HCT116 (cell line): ENCODE measurements at regions not wholly inside any gene's neighbourhood (a gene's known extent, or its start where the extent isn't known, plus 50 kb on each side); places are given as distances from the start of the nearest gene placed in this dataset.

Experiments used
- ATAC-seq: fragments of 200-7000 bp; cut with Tn5 transposase; 2 replicates; pipeline ENCODE4 v1.9.1; 2020; ENCODE audit warnings: mild to moderate bottlenecking, moderate library complexity
- BruUV-seq: library from RNA; stranded (reverse); fragments of 400-500 nt; replicated peaks from 2 replicates; lab custom pipeline; 2021; lab: Mats Ljungman, UMichigan
- CTCF ChIA-PET: fragments of 300-600 bp; sonication (Branson Sonifier 250); formaldehyde crosslinking; loops from one replicate; lab custom pipeline; 2021; ENCODE audit warnings: antibody characterized with exemption; lab: Charles Lee
- POLR2A ChIA-PET: fragments of 300-600, 350-600 bp; sonication (Branson Sonifier 250); formaldehyde crosslinking; loops from one replicate; lab custom pipeline; 2021; ENCODE audit warnings: antibody characterized with exemption; lab: Charles Lee
- RAD21 ChIA-PET, 2 experiments: fragments of 300-600 bp; sonication (Branson Sonifier 250); formaldehyde crosslinking; loops; one replicate each; lab custom pipeline; 2023; ENCODE audit warnings: low total read pairs in 2 of 2; ENCODE audit not compliant: uncharacterized antibody in 2 of 2, unreplicated experiment in 2 of 2, low non-redundant PET in 1 of 2; lab: Charles Lee
- DNase-seq: peaks from one replicate; pipeline ENCODE4 v3.0.0-alpha.2; 2010; ENCODE audit warnings: low read depth, low spot score
- H2AFZ ChIP-seq: fragments of 200-600 bp; shearing (Covaris generic), sonication (generic); 2 replicates; pipeline ENCODE4 v1.6.1; 2017; ENCODE audit warnings: low read depth, mixed run types, mixed read lengths, antibody characterized with exemption, low read length; ENCODE audit not compliant: poor library complexity, severe bottlenecking
- H3K27ac ChIP-seq: 2 replicates; pipeline ENCODE4 v1.5.1; 2012; ENCODE audit warnings: low read depth, low read length
- H3K27me3 ChIP-seq: fragments of 200-600 bp; sonication (generic); 2 replicates; pipeline ENCODE4 v1.6.1; 2016; ENCODE audit warnings: mixed run types, low read length, mixed read lengths; ENCODE audit not compliant: insufficient read depth
- H3K36me3 ChIP-seq, 2 experiments: fragments of 200-500 bp in 1 of 2; fragments of 200-600 bp in 1 of 2; sonication (Bioruptor generic) in 1 of 2; sonication (generic) in 1 of 2; 2 replicates each; pipeline versions ENCODE4 v1.5.1 to v1.6.1; 2014 to 2016; ENCODE audit warnings: low read length in 2 of 2, inconsistent platforms in 1 of 2, mixed read lengths in 1 of 2, mixed run types in 1 of 2; ENCODE audit not compliant: insufficient read depth in 2 of 2, control insufficient read depth in 1 of 2
- H3K4me1 ChIP-seq, 2 experiments: fragments of 200-600 bp in 1 of 2; sonication (generic) in 1 of 2; 2 replicates each; pipeline versions ENCODE4 v1.5.1 to v1.6.1; 2012 to 2017; ENCODE audit warnings: low read length in 2 of 2, inconsistent platforms in 1 of 2, mild to moderate bottlenecking in 1 of 2, mixed read lengths in 1 of 2, mixed run types in 1 of 2, moderate library complexity in 1 of 2; ENCODE audit not compliant: insufficient read depth in 2 of 2, control insufficient read depth in 1 of 2
- H3K4me2 ChIP-seq: fragments of 200-600 bp; sonication (generic); 2 replicates; pipeline ENCODE4 v1.6.1; 2017; ENCODE audit warnings: mixed run types, low read length, mixed read lengths
- H3K4me3 ChIP-seq, 2 experiments: fragments of 200-600 bp in 1 of 2; sonication (generic) in 1 of 2; replicated peaks in 1 of 2; 2 replicates each; pipeline ENCODE4 v1.5.1; 2011 to 2016; ENCODE audit warnings: low read length in 2 of 2, control low read depth in 1 of 2, low read depth in 1 of 2, mild to moderate bottlenecking in 1 of 2, mixed read lengths in 1 of 2, mixed run types in 1 of 2
- H3K79me2 ChIP-seq: fragments of 200-600 bp; sonication (generic); 2 replicates; pipeline ENCODE4 v1.6.1; 2017; ENCODE audit warnings: mild to moderate bottlenecking, mixed run types, low read length, moderate library complexity, mixed read lengths; ENCODE audit not compliant: insufficient read depth
- H3K9ac ChIP-seq: fragments of 200-600 bp; sonication (generic); 2 replicates; pipeline ENCODE4 v1.6.1; 2016; ENCODE audit warnings: low read length, mixed read lengths
- H3K9me2 ChIP-seq: fragments of 200-600 bp; sonication (generic), shearing (Covaris generic); 2 replicates; pipeline ENCODE4 v1.6.1; 2017; ENCODE audit warnings: mixed run types, mild to moderate bottlenecking, moderate library complexity; ENCODE audit not compliant: insufficient read depth
- H3K9me3 ChIP-seq, 2 experiments: fragments of 200-500 bp in 1 of 2; fragments of 200-600 bp in 1 of 2; sonication (Bioruptor generic) in 1 of 2; sonication (generic) in 1 of 2; 2 replicates each; pipeline ENCODE4 v1.6.1; 2014 to 2017; ENCODE audit warnings: low read length in 2 of 2, mixed read lengths in 2 of 2, inconsistent platforms in 1 of 2, low read depth in 1 of 2, mild to moderate bottlenecking in 1 of 2, mixed run types in 1 of 2, moderate library complexity in 1 of 2; ENCODE audit not compliant: control insufficient read depth in 1 of 2, insufficient read depth in 1 of 2
- H4K20me1 ChIP-seq: fragments of 200-600 bp; sonication (generic), shearing (Covaris generic); 2 replicates; pipeline ENCODE4 v1.6.1; 2017; ENCODE audit warnings: mixed run types, mild to moderate bottlenecking, moderate library complexity; ENCODE audit not compliant: insufficient read depth
- CBX3 ChIP-seq: IDR thresholded peaks from 2 replicates; pipeline ENCODE4 v1.6.1; 2012; ENCODE audit warnings: low read depth
- CEBPB ChIP-seq: IDR thresholded peaks from 2 replicates; pipeline ENCODE4 v1.6.1; 2012; ENCODE audit warnings: low read depth
- EGR1 ChIP-seq: IDR thresholded peaks from 2 replicates; pipeline ENCODE4 v1.6.1; 2012; ENCODE audit warnings: low read depth
- EZH2phosphoT487 ChIP-seq: fragments of 200-600 bp; IDR thresholded peaks from 2 replicates; pipeline ENCODE4 v1.6.1; 2018; ENCODE audit warnings: antibody characterized with exemption, borderline replicate concordance
- POLR2A ChIP-seq: IDR thresholded peaks from 2 replicates; pipeline ENCODE4 v1.7.0; 2011; ENCODE audit warnings: borderline replicate concordance; ENCODE audit not compliant: insufficient read depth, insufficient read length; ENCODE audit errors: extremely low read depth
- POLR2AphosphoS5 ChIP-seq: IDR thresholded peaks from 2 replicates; pipeline ENCODE4 v1.6.1; 2011; ENCODE audit warnings: mild to moderate bottlenecking, low read depth, low read length, moderate library complexity
- RAD21 ChIP-seq: IDR thresholded peaks from 2 replicates; pipeline ENCODE4 v1.6.1; 2012; ENCODE audit warnings: low read depth, mild to moderate bottlenecking
- REST ChIP-seq: IDR thresholded peaks from 2 replicates; pipeline ENCODE4 v1.6.1; 2012; ENCODE audit warnings: low read depth
- SIN3A ChIP-seq: IDR thresholded peaks from 2 replicates; pipeline ENCODE4 v1.6.1; 2012; ENCODE audit warnings: low read depth
- SP1 ChIP-seq: IDR thresholded peaks from 2 replicates; pipeline ENCODE4 v1.6.1; 2012; ENCODE audit warnings: low read depth
- SRF ChIP-seq: IDR thresholded peaks from 2 replicates; pipeline ENCODE4 v1.6.1; 2012; ENCODE audit warnings: low read depth
- YY1 ChIP-seq: IDR thresholded peaks from 2 replicates; pipeline ENCODE4 v1.6.1; 2011; ENCODE audit warnings: low read length, low read depth, moderate library complexity, mild to moderate bottlenecking; ENCODE audit not compliant: insufficient replicate concordance; ENCODE audit errors: extremely low read depth
- ZBTB33 ChIP-seq: IDR thresholded peaks from 2 replicates; pipeline ENCODE4 v1.6.1; 2011; ENCODE audit warnings: mild to moderate bottlenecking, low read length, moderate library complexity; ENCODE audit not compliant: insufficient replicate concordance; ENCODE audit errors: extremely low read depth
- ZFX ChIP-seq: fragments of 450-650 bp; IDR thresholded peaks from 2 replicates; pipeline ENCODE4 v1.6.1; 2017
- ZNF274 ChIP-seq: fragments of 200-500 bp; sonication (Bioruptor generic); IDR thresholded peaks from 2 replicates; pipeline ENCODE4 v1.6.1; 2014; ENCODE audit warnings: mild to moderate bottlenecking, low read depth, low read length, inconsistent platforms
- intact Hi-C: fragments of 100-400 bp; cut with micrococcal nuclease; formaldehyde crosslinking; loops from 2 replicates; pipeline ENCODE4 v1.10.0; 2022

GRCh38 chr18:31217038-31217849, 54.6 kb upstream of the DSC1 start:
- RAD21 ChIA-PET, result no interaction called here
- H3K4me2 ChIP-seq, result no peak overlapping the region

GRCh38 chr18:31218671-31219383, 56.2 kb upstream of the DSC1 start:
- RAD21 ChIA-PET, result no interaction called here
- BruUV-seq, result no TSS peak
- POLR2A ChIA-PET, result no interaction called here
- CTCF ChIA-PET, result no interaction called here
- Histone ChIP-seq H3K4me1 (no peaks in the 10 kb centered on the region), H3K4me2 (no peak overlapping the region), H4K20me1 (no peaks in the 10 kb centered on the region), H3K36me3 (no peaks in the 10 kb centered on the region), H3K9me3 (no peaks in the 10 kb centered on the region), H3K9me2 (no peaks in the 10 kb centered on the region), H3K27me3 (no peaks in the 10 kb centered on the region), H2AFZ (no peak overlapping the region), H3K27ac (no peak overlapping the region), H3K4me3 (no peak overlapping the region), H3K9ac (no peak overlapping the region), H3K79me2 (no peaks in the 10 kb centered on the region)
- ATAC-seq, result no peak
- intact Hi-C loops, result loop anchor here (5.0 kb wide), 1 partner anchor 48 kb away; no protein-coding TSS in a partner anchor
- no peak for DNase-seq
- TF ChIP-seq SIN3A, result no peak
- no peak for TF ChIP-seq CBX3
- no peak for TF ChIP-seq SP1
- no peak for TF ChIP-seq YY1
- TF ChIP-seq ZBTB33, result no peak
- TF ChIP-seq POLR2A, result no peak
- TF ChIP-seq EZH2phosphoT487, result no peak
- TF ChIP-seq POLR2AphosphoS5, result no peak
- TF ChIP-seq CEBPB, result no peak
- TF ChIP-seq EGR1, result no peak
- TF ChIP-seq REST, result no peak
- TF ChIP-seq ZNF274, result no peak

More at GRCh38 chr18:31217038-31217849, 54.6 kb upstream of the DSC1 start:
- H3K9me2 ChIP-seq, result no peaks in the 10 kb centered on the region
- no peaks in the 10 kb centered on the region for H3K4me1 ChIP-seq
- no peaks in the 10 kb centered on the region for H3K9me3 ChIP-seq
- no peak overlapping the region for H2AFZ ChIP-seq
- no peak overlapping the region for H3K9ac ChIP-seq
- POLR2A ChIA-PET, result no interaction called here
- H3K79me2 ChIP-seq, result no peaks in the 10 kb centered on the region
- DNase-seq (no peak), ATAC-seq (no peak)
- H3K27ac ChIP-seq, result no peak overlapping the region
- BruUV-seq, result no TSS peak
- H3K4me3 ChIP-seq, result no peak overlapping the region
- no peaks in the 10 kb centered on the region for H3K27me3 ChIP-seq
- no peaks in the 10 kb centered on the region for H4K20me1 ChIP-seq
- intact Hi-C loops, result loop anchor here (5.0 kb wide), 1 partner anchor 50 kb away; no protein-coding TSS in a partner anchor
- CTCF ChIA-PET, result no interaction called here
- no peaks in the 10 kb centered on the region for H3K36me3 ChIP-seq
- TF ChIP-seq ZFX, result no peak
- no peak for TF ChIP-seq RAD21
- no peak for TF ChIP-seq EZH2phosphoT487
- no peak for TF ChIP-seq SRF
- TF ChIP-seq, all 23 proteins: peak for 0
